ENCODE measurements at regions not wholly inside any gene's neighbourhood (a gene's known extent, or its start where the extent isn't known, plus 50 kb on each side); places are given as distances from the start of the nearest gene placed in this dataset.
A peak's percentile ranks its signal among the peaks of the same experiment; 100 is the strongest.

DNA sequence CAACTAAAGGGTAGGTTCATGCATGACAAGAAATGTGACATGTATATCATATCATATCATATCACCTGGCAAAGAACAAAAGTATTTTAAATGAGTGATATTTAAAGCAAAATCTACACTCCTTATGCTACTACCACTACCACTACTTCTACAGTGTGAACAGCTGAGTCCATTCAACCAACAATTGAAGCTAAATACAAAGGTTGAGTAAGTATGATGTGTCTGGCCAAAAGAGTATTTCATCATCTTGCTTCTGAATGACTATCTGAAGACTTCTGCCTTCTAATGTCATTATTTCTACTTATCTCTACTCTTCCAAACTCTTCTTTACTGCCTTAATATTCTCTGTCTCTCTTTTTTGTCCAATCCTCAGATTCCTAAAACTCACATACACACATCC lies 292.6 kb upstream of the CAND1 start:
- no peak for DNase-seq

DNA sequence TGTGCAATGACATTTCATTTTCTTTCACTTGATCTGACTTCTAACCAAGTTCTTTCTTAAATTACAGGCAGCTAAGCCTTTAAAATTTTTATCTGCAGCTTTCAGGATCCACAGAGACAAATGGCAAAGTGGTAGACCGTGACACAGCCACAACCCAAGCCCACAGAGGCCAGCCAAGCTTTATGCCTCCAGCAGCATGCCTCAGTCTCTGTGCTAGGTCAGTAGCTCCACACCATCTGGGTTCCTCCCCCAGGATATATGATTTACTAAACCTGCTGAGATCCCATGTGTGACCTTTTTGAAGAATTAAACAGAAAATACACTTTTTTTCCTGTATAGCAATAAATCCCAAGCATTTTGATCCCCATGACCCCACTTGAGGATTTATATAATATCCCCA lies 290.4 kb upstream of the CAND1 start:
- DNase-seq = no peak

DNA sequence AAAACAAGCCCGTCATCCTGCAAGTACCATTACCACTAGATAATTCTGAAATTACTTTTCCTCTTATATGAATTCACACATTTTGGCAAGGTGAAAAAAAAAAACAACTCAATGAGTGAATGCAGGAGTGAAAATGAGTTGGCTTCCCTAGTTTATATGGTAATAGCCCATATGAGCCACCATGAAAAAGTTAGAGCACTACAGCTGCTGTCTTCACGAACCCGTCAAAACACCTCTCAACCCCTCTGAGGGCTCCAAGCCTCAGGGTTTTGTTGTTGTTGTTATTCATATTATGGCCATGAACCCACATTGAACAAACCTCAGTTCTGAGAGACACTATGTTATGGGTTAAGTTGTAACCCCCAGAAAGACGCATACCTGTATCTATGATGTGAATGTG lies 289.9 kb upstream of the CAND1 start:
- DNase-seq = no peak

DNA sequence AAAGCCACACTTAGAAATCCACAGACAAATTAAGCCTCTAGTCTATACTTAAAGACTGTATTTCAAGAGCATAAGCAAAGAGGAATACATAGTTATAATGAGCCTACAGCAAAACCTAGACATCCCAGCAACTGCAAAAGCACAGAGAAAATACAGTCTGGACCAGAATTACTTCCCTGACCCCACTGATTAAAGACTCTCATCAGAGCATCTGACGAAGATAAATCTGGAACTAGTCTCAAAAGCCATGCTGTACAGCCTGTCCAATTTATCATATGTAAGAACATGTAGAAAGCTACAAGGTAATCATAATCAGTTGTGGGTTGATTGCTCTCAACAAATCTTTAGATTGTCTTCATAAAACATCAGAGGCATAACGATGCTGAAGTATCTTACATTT lies 285.1 kb upstream of the CAND1 start:
- no peak for DNase-seq

DNA sequence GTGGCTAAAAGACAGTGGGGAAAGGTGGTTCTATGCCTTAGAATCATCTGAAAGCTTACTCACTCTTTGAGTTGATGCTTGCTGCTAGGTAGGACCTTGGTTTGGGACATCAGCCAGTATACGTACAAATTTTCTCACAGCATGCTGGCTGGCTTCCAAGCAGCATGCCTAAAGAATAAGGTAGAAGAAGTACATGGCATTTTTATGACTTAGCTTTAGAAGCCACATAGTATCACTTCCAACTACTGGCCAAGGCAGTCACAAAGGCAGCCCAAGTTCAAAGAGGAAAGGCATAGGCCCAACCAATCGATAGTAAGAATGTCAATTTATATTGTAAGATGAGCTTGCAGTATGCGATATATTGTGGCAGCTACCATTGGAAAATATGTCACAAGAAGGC lies 284.2 kb upstream of the CAND1 start:
- no peak for DNase-seq

DNA sequence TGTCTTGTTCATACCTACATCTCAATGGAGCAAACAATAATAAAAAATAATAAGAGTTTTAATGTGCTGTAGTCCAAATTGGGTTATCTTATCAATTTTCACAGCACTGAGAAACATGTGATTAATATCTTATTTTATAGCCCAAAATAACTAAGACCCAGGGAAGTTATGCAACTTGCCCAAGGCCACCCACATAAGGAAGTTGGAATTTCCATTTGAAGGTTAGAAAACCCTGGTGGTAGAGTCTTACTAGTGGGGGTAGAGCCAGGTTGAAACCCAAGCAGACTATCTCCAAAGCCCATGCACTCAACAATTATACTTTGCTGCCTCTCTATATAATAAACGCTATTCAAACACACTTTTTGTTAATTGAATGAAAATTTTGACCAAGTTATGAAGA lies 270.0 kb upstream of the CAND1 start:
- DNase-seq = no peak

DNA sequence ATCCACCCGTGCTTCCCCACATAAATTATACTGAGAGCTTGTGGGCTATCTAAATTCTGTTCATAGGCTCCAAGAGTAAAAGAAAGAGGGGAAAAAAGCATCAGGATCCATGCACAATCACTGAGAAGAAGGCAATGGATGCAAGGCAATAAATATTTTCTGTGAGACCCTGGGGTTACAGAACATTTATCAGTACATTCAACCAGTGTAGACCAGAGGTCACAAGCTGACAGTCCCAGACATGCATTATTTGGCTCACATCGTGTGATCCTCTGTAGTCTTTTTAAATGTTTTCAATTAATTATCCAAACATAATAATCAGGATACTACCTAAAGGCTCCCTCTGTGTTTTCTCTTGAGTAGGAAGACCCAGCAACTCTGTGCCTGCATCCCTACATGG lies 267.9 kb upstream of the CAND1 start:
- DNase-seq = no peak

DNA sequence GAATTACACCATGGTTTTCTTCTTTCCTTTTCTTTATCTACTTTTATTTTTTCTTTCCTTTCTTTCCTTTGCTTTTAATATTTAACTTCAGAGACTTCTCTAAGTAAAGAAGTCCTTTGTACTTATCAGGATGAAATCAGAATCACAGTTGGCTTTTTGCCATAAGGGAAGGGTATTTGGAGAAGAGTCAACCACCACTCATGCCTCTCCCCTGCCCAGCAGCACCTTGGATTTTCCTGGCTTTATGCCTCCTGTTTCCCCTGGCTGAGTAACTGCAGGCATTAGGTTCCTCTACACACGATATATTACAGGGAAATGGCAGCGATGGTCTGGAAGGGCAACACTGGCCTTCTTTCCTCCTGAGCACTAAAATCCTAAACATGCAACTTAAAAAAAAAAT lies 266.4 kb upstream of the CAND1 start:
- DNase-seq = no peak

DNA sequence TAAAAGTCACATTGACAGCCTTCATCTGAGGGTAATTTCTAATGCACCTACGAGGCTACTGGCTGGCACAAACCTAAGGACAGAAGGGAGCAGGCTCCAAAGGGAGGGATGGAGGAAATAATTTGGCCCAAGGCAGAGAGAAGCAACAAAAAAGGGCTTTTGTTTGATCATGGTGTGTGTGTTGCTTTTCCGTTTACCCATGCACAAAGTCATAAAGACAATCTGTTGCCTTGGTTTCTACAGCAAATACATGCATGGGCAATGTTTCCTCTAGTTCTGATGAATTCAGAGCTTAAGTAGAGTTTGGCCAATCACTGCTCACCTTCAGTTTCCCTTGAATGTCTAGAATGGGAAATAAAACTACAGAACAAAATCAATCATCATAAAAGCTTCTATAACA lies 262.5 kb upstream of the CAND1 start:
- no peak for DNase-seq

DNA sequence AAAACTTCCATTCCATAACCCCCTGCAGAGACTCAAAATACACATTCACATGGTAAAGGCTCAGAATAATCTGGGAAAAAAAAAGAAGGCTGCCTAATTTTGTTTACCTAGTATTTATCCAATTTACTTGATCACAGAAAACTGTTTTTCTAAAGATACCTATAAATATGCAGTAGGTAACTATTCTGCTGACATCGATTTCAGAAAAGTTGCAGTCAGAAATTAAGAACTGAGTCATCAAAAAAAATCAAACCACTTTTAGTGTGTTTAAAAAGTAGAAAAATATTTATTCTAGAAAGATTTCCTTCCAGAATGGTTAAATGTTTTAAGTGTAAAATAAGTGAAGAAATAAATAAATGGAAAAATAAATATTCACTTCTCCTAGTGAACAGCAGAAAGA lies 254.5 kb upstream of the CAND1 start:
- DNase-seq = no peak

DNA sequence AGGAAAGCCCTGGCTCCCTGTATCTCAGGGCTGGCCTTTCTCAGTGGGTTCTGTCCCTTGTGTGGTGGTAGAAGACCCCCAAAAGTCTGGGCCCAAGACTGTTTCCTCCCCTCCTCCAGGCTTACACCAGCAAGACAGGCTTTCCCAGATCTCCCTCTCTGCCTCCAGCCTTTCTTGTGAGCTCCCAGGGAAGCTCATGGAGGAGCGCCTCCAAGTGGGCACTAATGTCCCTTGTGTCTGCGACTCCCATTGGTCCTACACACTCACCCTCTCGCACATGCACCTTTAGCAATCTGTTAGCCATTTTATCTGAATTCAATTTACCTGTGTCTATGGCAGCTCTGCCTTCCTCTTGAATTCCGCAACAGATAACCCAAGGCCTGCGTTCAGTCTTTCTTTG lies 251.1 kb upstream of the CAND1 start:
- no peak for DNase-seq

DNA sequence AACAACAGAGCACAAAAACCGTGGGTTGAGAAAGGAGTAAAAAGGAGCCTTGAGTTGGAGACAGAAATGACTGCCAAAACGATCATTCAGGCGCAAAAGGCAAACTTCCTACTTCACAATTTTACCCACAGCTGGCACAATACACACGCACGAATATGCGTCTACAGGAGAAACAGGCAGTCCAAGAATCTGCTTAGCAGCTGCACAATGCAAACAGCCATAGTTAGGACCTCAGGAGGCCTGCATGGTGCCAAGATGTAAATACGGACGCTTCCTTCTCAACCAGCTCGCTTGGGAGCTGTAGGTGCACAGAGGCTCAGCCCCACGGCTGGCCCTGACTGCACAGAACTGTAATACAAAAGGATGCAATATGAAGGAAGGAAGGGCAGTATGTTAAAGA lies 250.1 kb upstream of the CAND1 start:
- DNase-seq = no peak

DNA sequence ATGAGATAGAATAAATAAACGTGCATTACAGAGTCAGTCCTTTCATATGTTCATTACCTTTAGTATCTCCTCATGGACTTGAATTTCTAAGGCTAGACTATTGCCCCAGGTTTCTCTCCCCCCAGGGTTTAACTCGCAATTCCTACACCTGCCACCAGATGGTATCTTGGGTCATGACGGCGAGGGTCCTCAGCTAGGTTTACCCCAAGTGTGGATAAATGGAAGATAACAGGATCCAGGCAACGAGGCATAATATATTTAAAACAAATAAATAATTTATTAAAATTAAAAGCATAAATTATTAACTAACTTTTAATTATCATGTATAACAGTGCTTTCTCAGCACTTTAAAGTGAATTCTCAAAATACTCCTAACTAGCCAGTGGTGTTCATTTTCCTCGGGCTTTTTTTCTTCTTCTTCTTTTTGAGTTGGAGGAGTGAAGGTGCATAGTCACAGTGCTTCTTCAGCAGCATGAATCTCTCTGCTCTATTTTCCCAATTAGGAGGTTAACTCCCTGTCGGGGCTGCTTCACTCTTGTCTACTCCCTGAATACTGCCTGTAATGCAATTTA lies 243.5 kb upstream of the CAND1 start:
- DNase-seq = peak; percentile 71 to 75

DNA sequence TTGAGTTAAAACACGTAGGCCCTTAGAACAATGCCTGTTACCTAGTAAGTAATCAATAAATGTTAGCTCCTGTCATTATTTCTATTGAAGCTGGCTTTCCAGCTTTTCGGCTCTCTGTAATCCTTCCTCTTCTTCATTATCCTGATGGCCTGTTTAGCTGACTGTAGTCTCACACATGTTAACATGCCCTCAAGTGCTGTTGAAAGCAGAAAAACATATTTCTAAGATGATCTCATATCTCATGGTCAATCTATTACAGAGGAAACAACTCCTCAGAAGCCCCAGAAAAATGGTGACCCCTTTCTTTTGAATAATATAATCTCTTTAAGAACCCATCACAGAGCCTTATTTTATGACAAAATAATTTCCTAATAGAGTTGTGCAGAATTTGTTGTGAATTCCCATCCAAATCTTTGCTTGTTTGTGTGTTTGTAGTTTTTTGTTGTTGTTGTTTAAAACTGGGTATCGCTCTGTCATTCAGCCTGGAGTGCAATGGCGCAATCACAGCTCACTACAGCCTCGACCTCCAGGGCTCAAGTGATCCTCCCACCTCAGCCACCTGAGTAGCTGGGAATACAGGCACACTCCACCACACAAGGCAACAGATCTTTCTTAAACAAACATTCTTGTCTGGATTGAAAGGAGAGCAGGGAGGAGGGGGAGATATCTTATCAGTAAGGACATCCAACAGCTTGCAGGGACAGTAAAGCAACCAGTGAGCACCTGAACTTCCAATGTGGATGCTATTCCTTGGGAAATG lies 242.5 kb upstream of the CAND1 start:
- no peak for DNase-seq

DNA sequence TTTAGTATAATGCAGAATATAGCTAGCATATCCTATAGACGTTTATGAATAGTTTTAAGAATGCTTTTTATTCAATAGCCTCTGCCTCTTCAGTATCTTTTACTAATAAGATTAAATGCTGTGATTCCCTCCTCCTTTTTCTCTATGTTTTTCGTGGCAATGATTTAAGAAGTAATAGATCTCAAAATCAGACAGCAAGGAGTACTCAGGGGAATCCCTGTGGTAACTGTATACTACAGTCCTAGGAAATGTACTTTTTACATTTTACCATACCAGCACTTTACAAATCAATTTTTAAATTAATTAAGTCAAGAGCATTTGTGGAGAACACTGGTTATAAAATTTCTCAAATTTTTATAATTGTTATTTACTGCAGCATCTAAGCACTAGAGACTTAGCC lies 240.6 kb upstream of the CAND1 start:
- no peak for DNase-seq

DNA sequence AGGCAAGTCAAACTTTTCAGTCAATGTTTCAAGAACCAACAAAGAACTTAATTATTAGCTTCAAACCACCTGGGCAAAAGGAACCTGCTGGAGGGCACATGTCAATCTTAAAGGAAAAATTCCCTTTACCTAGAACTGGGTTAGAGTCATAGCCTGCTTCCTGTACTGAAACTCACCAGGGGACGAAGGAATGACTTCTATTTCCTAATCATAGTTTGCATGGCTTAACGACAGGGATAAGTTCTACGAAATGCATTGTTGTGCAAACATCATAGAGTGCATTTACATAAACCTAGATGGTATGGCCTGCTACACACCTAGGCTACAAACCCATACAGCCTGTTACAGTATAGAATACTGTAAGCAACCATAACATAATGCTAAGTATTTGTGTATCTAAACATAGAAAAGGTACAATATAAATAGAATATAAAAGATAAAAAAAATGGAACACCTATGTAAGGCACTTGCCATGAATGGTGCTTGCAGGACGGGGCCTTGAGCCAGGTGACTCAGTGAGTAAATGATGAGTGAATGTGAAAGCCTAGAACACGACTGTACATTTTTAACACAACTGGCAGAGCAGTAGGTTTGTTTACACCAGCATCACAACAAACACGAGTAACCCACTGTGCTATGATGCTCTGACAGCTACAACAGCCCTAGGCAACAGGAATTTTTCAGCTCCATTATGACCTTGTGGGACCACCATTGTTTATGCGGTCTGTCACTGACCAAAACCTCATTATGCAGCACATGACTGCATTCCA lies 234.9 kb upstream of the CAND1 start:
- DNase-seq = no peak

DNA sequence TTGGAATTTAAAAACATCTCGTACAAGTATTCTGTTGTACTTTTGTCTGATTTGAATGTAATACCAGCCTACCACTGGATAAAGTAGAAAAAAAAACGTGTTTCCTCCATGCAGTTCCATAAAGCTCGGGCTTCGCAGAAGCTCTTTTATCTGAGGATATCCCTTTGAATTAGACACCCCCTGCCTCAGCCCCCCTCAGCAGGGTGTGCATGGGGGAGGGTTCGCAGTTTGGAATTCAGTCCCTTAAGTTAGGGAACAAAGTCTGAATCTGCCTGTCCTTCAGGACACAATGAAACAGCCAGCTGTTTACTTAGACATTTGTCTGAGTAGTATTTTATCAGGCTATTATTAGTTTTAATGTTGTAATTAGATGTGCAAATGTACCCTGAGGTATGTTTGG lies 234.0 kb upstream of the CAND1 start:
- no peak for DNase-seq

DNA sequence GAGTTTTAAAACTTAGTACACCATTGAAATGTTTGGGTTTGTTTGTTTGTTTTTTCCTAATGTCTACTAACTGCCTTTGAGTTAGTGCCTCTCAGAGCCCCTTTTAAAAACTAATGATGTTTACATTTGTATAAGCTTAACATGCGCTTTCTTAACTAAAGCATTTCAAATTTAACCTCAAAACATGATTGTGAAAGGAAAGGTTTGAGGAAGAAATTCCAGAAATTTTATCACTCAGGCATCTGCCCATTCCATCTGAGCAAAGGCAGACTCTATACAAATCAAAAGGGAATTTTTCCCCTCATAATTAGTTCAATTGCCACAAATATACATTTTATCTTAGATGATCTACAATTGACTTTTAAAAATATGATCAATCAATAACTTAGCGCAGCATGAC lies 230.7 kb upstream of the CAND1 start:
- no peak for DNase-seq

DNA sequence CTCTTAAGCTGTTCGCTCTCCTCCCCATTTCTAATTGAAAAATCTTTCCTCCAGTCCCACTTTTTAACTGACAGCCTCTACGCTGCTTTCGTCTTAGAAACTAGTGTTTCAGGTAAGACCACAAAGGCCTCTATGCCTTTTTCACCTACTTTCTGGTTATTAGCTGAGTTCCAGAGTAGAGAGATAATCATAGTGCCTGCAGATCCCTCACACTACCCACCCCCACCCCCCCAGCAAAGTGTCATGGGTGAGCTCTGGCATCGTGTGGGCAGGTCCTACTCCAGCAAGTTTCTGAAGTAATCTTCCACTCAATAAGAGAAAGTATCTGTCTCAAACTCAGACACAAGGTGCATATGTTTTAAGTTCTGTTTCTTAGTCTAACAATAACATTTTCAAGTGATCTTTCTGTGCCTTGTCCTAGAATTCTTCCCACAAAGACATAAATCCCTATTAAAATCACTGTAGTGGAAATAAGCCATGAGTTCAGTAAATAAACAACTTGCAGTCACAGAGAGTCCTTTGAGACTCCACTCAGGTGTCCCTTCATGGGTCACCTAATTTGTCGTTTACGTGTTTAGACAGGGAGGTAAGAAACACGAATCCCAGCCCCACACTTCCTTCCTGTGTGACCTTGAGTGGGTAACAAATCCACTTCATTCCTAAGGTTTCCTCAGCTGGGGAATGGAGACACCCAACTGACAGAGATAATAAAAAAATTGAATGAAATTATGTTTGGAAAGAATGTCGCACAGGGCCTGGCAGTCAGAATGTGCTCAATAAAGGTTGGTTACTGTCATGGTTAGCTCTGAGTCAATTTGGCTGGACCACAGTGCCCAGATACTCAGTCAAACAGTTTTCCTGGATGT lies 228.9 kb upstream of the CAND1 start:
- DNase-seq = no peak

DNA sequence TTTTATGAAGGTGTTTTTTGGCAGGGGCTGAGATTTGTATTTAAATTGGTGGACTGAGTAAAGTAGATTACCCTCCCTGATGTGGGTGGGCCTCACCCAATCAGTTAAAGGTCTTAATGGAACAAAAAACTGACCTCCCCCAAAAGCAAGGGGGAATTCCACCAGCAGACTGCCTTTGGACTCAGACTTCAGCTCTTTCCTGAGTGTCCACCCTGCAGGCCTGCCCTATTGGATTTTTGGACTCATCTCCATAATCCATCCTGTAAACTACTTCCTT lies 228.4 kb upstream of the CAND1 start:
- DNase-seq = no peak

DNA sequence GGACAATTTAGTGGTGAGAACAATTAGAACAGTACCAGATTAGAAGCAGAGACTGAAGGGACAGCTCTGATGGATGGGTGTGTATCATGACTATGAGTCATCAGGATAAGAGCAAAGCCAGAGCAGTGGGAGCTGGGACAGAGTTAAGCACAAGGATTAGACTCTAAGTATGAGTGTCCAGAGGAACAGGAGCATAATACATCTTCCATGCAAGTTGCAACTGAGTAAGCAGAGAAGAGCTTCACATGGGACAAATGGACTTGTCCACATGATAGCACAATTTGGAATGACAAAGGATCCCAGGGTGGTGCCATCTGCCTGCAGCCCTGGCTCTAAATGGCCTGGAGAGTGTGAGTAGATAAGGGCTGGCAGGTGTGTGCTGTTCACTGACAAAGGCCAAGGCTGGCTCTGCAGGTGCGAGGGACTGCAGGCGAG lies 226.4 kb upstream of the CAND1 start:
- no peak for DNase-seq

DNA sequence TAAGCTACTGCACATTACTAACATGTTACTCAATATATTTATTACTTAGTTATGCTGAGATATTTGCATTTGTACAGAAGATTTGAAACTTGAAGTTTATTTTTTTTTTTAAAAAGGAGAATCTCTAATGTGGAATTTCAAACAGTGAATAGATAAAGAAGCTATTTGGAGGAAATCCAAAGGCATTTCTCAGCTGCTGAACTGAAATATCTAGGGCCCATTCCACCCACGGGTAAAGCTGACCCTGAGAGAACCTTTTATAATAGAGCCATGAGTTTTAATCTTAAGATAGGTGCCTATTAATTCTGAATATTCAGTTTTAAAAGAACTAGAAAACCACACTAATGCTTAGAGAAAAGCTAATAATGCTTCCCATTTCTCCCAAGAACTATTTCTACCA lies 225.4 kb upstream of the CAND1 start:
- no peak for DNase-seq

DNA sequence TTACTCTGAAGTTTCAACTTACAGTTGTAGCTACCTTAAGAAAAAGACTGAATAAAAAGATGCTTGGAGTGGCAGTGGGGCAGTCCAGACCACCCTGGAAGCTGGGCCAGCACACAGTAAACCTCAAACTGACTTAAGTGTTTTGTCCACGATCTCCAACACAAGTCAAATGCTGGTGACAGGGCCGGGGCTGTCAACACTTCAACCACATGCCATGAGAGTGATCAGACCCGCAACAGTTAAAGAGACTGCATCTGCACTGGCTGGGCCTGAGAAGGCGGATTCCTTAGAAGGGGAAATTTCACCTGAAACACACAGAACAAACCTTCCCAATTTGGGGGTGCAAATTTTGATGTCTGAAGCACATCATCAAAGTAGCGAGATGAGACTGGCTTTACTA lies 223.5 kb upstream of the CAND1 start:
- DNase-seq = no peak

DNA sequence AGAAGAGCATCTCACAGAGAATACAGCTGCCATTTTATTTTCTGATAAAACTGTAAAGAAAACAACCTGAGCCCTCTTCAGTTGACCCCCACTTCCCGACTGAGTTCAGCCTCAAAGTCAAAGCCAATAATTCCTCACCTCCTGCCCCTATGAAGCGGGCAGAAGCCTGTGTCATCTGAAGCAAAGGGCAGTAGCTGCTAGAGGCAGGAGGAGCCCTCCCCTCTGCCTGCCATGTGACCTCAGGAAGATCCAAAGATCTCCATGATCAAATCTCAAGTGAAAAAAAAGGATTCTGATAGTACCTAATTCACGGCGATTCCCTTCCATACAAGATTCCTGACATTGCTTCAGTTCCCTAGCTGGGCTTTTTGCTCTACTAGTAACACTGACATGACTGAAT lies 223.1 kb upstream of the CAND1 start:
- no peak for DNase-seq
